ENCODE measurements at regions not wholly inside any gene's neighbourhood (a gene's known extent, or its start where the extent isn't known, plus 50 kb on each side); places are given as distances from the start of the nearest gene placed in this dataset.

GRCh38 chr11:96704847-96705246 lies 315.0 kb downstream of the JRKL start:
- H3K4me1 Mint-ChIP-seq, result no peaks in the 10 kb centered on the region
- ChIA-PET CTCF (no interaction called here), POLR2A (no interaction called here)
- no peak overlapping the region for H3K4me2 ChIP-seq (replicated peaks; ENCODE audit: low read depth, low read length, poor library complexity, severe bottlenecking)
- TF ChIP-seq CTCF (IDR thresholded peaks at IDR 0.05) (no peak), EZH2 (IDR thresholded peaks at IDR 0.05; ENCODE audit: borderline replicate concordance, insufficient read depth, low read depth, low read length, poor library complexity, severe bottlenecking) (no peak)
- H3K27ac ChIP-seq (ENCODE audit: low read length in 2 of 2), result no peak overlapping the region
- DNase-seq (no peak), ATAC-seq (ENCODE audit: low read depth) (no peak)
- intact Hi-C loops (cut with micrococcal nuclease), result no loop called here
- H3K9me3 ChIP-seq (ENCODE audit: control extremely low read depth in 1 of 3, control insufficient read depth in 2 of 3, insufficient read depth in 1 of 3, low read length in 2 of 3), result peaks cover 0 to 3% (median 0%) of the 10 kb centered on the region in 3 donors
- H3K4me3 ChIP-seq (ENCODE audit: control extremely low read depth in 1 of 5, extremely low read depth in 1 of 5, insufficient read depth in 1 of 5, low read depth in 2 of 5, low read length in 4 of 5), result no peak overlapping the region
- no peaks in the 10 kb centered on the region for H3K79me2 ChIP-seq (ENCODE audit: control insufficient read depth, insufficient read depth, low read length)
- no peaks in the 10 kb centered on the region for H3K9me3 Mint-ChIP-seq (ENCODE audit: insufficient read depth)
- WGBS (ENCODE audit: insufficient coverage), result 60% methylated on average over 2 of the region's 3 CpGs
- H2AFZ ChIP-seq (ENCODE audit: insufficient read depth, low read depth, low read length, poor library complexity, severe bottlenecking), result no peak overlapping the region
- H3K27ac Mint-ChIP-seq, result no peak overlapping the region
- no peak overlapping the region for H3K9ac ChIP-seq (ENCODE audit: low read length)
- H3K4me3 Mint-ChIP-seq, result no peak overlapping the region
- no peaks in the 10 kb centered on the region for H3K27me3 Mint-ChIP-seq
- no peaks in the 10 kb centered on the region for H4K20me1 ChIP-seq (ENCODE audit: control insufficient read depth, insufficient read depth, low read length, poor library complexity, severe bottlenecking)
- H3K36me3 ChIP-seq (replicated peaks in 1 of 2; ENCODE audit: control extremely low read depth in 1 of 2, control insufficient read depth in 1 of 2, extremely low read depth in 1 of 2, insufficient read depth in 2 of 2, low read length in 1 of 2), result no peaks in the 10 kb centered on the region
- no peaks in the 10 kb centered on the region for H3K4me1 ChIP-seq (ENCODE audit: control insufficient read depth in 2 of 2, insufficient read depth in 2 of 2, low read length in 2 of 2)
- H3K27me3 ChIP-seq (replicated peaks in 1 of 4; ENCODE audit: control extremely low read depth in 1 of 4, control insufficient read depth in 3 of 4, insufficient read depth in 4 of 4, low read length in 3 of 4), result no peaks in the 10 kb centered on the region

GRCh38 chr11:96706761-96707160 lies 316.9 kb downstream of the JRKL start:
- H3K9ac ChIP-seq (ENCODE audit: low read length), result no peak overlapping the region
- H2AFZ ChIP-seq (ENCODE audit: insufficient read depth, low read depth, low read length, poor library complexity, severe bottlenecking), result no peak overlapping the region
- H3K36me3 ChIP-seq (replicated peaks in 1 of 2; ENCODE audit: control extremely low read depth in 1 of 2, control insufficient read depth in 1 of 2, extremely low read depth in 1 of 2, insufficient read depth in 2 of 2, low read length in 1 of 2), result no peaks in the 10 kb centered on the region
- Mint-ChIP-seq H3K4me1 (no peaks in the 10 kb centered on the region), H3K9me3 (ENCODE audit: insufficient read depth) (peaks cover 2% of the 10 kb centered on the region), H3K27ac (no peak overlapping the region), H3K4me3 (no peak overlapping the region), H3K27me3 (no peaks in the 10 kb centered on the region)
- TF ChIP-seq EZH2 (IDR thresholded peaks at IDR 0.05; ENCODE audit: borderline replicate concordance, insufficient read depth, low read depth, low read length, poor library complexity, severe bottlenecking) (no peak), CTCF (IDR thresholded peaks at IDR 0.05) (no peak)
- no peak for DNase-seq
- CTCF ChIA-PET, result interaction anchor here (0.7 kb wide), 1 partner anchor 12 kb away, joined by 4 read pairs; no protein-coding TSS in a partner anchor
- no peaks in the 10 kb centered on the region for H3K27me3 ChIP-seq (replicated peaks in 1 of 4; ENCODE audit: control extremely low read depth in 1 of 4, control insufficient read depth in 3 of 4, insufficient read depth in 4 of 4, low read length in 3 of 4)
- H3K9me3 ChIP-seq (ENCODE audit: control extremely low read depth in 1 of 3, control insufficient read depth in 2 of 3, insufficient read depth in 1 of 3, low read length in 2 of 3), result peaks cover 0 to 3% (median 0%) of the 10 kb centered on the region in 3 donors
- H3K79me2 ChIP-seq (ENCODE audit: control insufficient read depth, insufficient read depth, low read length), result no peaks in the 10 kb centered on the region
- ATAC-seq (ENCODE audit: low read depth), result no peak
- POLR2A ChIA-PET, result no interaction called here
- no peak overlapping the region for H3K4me3 ChIP-seq (ENCODE audit: control extremely low read depth in 1 of 5, extremely low read depth in 1 of 5, insufficient read depth in 1 of 5, low read depth in 2 of 5, low read length in 4 of 5)
- no peak overlapping the region for H3K27ac ChIP-seq (ENCODE audit: low read length in 2 of 2)
- no peak overlapping the region for H3K4me2 ChIP-seq (replicated peaks; ENCODE audit: low read depth, low read length, poor library complexity, severe bottlenecking)
- no peaks in the 10 kb centered on the region for H3K4me1 ChIP-seq (ENCODE audit: control insufficient read depth in 2 of 2, insufficient read depth in 2 of 2, low read length in 2 of 2)
- 85% methylated on average over 2 of the region's 3 CpGs for WGBS (ENCODE audit: insufficient coverage)
- no peaks in the 10 kb centered on the region for H4K20me1 ChIP-seq (ENCODE audit: control insufficient read depth, insufficient read depth, low read length, poor library complexity, severe bottlenecking)
- intact Hi-C loops (cut with micrococcal nuclease), result no loop called here
